Testis (tissue), 2 donors: ENCODE measurements at regions not wholly inside any gene's neighbourhood (a gene's known extent, or its start where the extent isn't known, plus 50 kb on each side); places are given as distances from the start of the nearest gene placed in this dataset.

Source experiments
- DNase-seq: peaks from one replicate; pipeline ENCODE4 v3.0.0-alpha.2; 2019
- H3K27ac ChIP-seq, 2 donors: fragments of 200-600 bp; sonication (generic); one replicate each; pipeline ENCODE4 v1.5.1; 2019
- H3K27me3 ChIP-seq: fragments of 200-600 bp; sonication (generic); one replicate; pipeline ENCODE4 v1.5.1; 2019
- H3K36me3 ChIP-seq: fragments of 200-600 bp; sonication (generic); one replicate; pipeline ENCODE4 v1.5.1; 2017; ENCODE audit warnings: low read depth; ENCODE audit errors: missing control alignments
- H3K4me1 ChIP-seq: fragments of 200-600 bp; sonication (generic); one replicate; pipeline ENCODE4 v1.5.1; 2019
- H3K4me3 ChIP-seq, 2 donors: fragments of 200-600 bp; sonication (generic); one replicate each; pipeline ENCODE4 v1.5.1; 2017 to 2019
- H3K9me3 ChIP-seq: fragments of 200-600 bp; sonication (generic); one replicate; pipeline ENCODE4 v1.5.1; 2017
- POLR2A ChIP-seq: fragments of 450-650 bp; IDR thresholded peaks from one replicate; pipeline ENCODE4 v1.6.1; 2017; ENCODE audit warnings: antibody characterized with exemption, mild to moderate bottlenecking, moderate library complexity
- WGBS, 2 donors: methylation state at CpG; one replicate each; pipeline ENCODE4 v1.1.5; 2018; 5-methylcytosine and 5-hydroxymethylcytosine counted together
- intact Hi-C: fragments of 100-400 bp; cut with DNase I; formaldehyde crosslinking; loops from one replicate; pipeline ENCODE4 v1.15.1; 2023; ENCODE audit warnings: low total_unique reads
- TF ChIP-seq, protein P1 (sequence below), 3 experiments: fragments of 450-650 bp in 2 of 3; fragments of 200-600 bp in 1 of 3; sonication (generic) in 1 of 3; IDR thresholded peaks; one replicate each; pipeline ENCODE4 v1.5.1; 2016 to 2019; ENCODE audit warnings: antibody characterized with exemption in 3 of 3, mild to moderate bottlenecking in 2 of 3, moderate library complexity in 1 of 3

- H3K27me3 ChIP-seq, result no peaks in the 10 kb centered on the region
- intact Hi-C loops, result no loop called here
- WGBS, 2 donors, result 69 to 70% methylated on average over 6 of the region's 6 CpGs
- no peaks in the 10 kb centered on the region for H3K9me3 ChIP-seq
- no peaks in the 10 kb centered on the region for H3K36me3 ChIP-seq
- TF ChIP-seq, protein P1, sequence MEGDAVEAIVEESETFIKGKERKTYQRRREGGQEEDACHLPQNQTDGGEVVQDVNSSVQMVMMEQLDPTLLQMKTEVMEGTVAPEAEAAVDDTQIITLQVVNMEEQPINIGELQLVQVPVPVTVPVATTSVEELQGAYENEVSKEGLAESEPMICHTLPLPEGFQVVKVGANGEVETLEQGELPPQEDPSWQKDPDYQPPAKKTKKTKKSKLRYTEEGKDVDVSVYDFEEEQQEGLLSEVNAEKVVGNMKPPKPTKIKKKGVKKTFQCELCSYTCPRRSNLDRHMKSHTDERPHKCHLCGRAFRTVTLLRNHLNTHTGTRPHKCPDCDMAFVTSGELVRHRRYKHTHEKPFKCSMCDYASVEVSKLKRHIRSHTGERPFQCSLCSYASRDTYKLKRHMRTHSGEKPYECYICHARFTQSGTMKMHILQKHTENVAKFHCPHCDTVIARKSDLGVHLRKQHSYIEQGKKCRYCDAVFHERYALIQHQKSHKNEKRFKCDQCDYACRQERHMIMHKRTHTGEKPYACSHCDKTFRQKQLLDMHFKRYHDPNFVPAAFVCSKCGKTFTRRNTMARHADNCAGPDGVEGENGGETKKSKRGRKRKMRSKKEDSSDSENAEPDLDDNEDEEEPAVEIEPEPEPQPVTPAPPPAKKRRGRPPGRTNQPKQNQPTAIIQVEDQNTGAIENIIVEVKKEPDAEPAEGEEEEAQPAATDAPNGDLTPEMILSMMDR (IDR thresholded peaks at IDR 0.05), result no peak
- TF ChIP-seq POLR2A, result no peak
- no peaks in the 10 kb centered on the region for H3K4me1 ChIP-seq
- no peak overlapping the region for H3K27ac ChIP-seq
- DNase-seq, result no peak
- H3K4me3 ChIP-seq, result no peak overlapping the region
These were observed 238.5 kb downstream of the TTLL7 start for GRCh38 chr1:83760226-83761021.

- H3K27ac ChIP-seq, result no peak overlapping the region
- WGBS, 2 donors, result 74 to 92% methylated on average over 8 of the region's 8 CpGs
These were observed 241.8 kb downstream of the TTLL7 start for GRCh38 chr1:83756984-83757717.

GRCh38 chr1:83751602-83752001, 247.3 kb downstream of the TTLL7 start:
- H3K4me3 ChIP-seq, result no peak overlapping the region
- intact Hi-C loops, result no loop called here

More at GRCh38 chr1:83756984-83757717, 241.8 kb downstream of the TTLL7 start:
- H3K4me1 ChIP-seq, result no peaks in the 10 kb centered on the region
- peak; percentile 15 for DNase-seq
- H3K9me3 ChIP-seq, result no peaks in the 10 kb centered on the region
- intact Hi-C loops, result no loop called here
- no peak overlapping the region for H3K4me3 ChIP-seq
- H3K27me3 ChIP-seq, result no peaks in the 10 kb centered on the region
- H3K36me3 ChIP-seq, result no peaks in the 10 kb centered on the region
- no peak for TF ChIP-seq POLR2A
- TF ChIP-seq, protein P1 (IDR thresholded peaks at IDR 0.05), result no peak

GRCh38 chr1:83750201-83750600, 248.7 kb downstream of the TTLL7 start:
- Histone ChIP-seq H3K9me3 (no peaks in the 10 kb centered on the region), H3K27ac (no peak overlapping the region), H3K36me3 (no peaks in the 10 kb centered on the region), H3K4me3 (no peak overlapping the region), H3K27me3 (no peaks in the 10 kb centered on the region), H3K4me1 (no peaks in the 10 kb centered on the region)
- DNase-seq, result no peak
- intact Hi-C loops, result no loop called here
- WGBS, 2 donors, result 70 to 92% methylated on average over 1 of the region's 1 CpG
- no peak for TF ChIP-seq POLR2A
- TF ChIP-seq, protein P1 (IDR thresholded peaks at IDR 0.05), result no peak

More at GRCh38 chr1:83751602-83752001, 247.3 kb downstream of the TTLL7 start:
- no peaks in the 10 kb centered on the region for H3K9me3 ChIP-seq
- DNase-seq, result no peak
- H3K36me3 ChIP-seq, result no peaks in the 10 kb centered on the region
- 89 to 90% methylated on average over 2 of the region's 2 CpGs for WGBS, 2 donors
- H3K27me3 ChIP-seq, result no peaks in the 10 kb centered on the region
- TF ChIP-seq, protein P1 (IDR thresholded peaks at IDR 0.05), result no peak
- TF ChIP-seq POLR2A, result no peak
- no peaks in the 10 kb centered on the region for H3K4me1 ChIP-seq
- H3K27ac ChIP-seq, result no peak overlapping the region
